ENCODE measurements at regions not wholly inside any gene's neighbourhood (a gene's known extent, or its start where the extent isn't known, plus 50 kb on each side); places are given as distances from the start of the nearest gene placed in this dataset.

- TF ChIP-seq CTCF (conservative IDR thresholded peaks at IDR 0.05; ENCODE audit: low read depth, low read length) (no peak), EZH2 (IDR thresholded peaks at IDR 0.05; ENCODE audit: borderline replicate concordance, low read depth, low read length, poor library complexity, severe bottlenecking) (no peak)
These were observed 193.9 kb upstream of the PHF14 start for GRCh38 chr7:10779465-10780399.
